HepG2 (cell line): ENCODE measurements at regions not wholly inside any gene's neighbourhood (a gene's known extent, or its start where the extent isn't known, plus 50 kb on each side); places are given as distances from the start of the nearest gene placed in this dataset.

Experiments used
- ARID2 ChIP-seq: sonication (generic); formaldehyde crosslinking; IDR thresholded peaks from 2 replicates; pipeline ENCODE4 v1.8.1; 2022; ENCODE audit warnings: mild to moderate bottlenecking, missing genetic modification reagents, borderline replicate concordance
- ATRX ChIP-seq: sonication (generic); formaldehyde crosslinking; IDR thresholded peaks from 2 replicates; pipeline ENCODE4 v1.4.0; 2020; ENCODE audit warnings: missing genetic modification reagents, borderline replicate concordance
- CEBPZ ChIP-seq: IDR thresholded peaks from 2 replicates; pipeline ENCODE4 v1.6.1; 2012; ENCODE audit warnings: low read length, improper control_type of control experiment
- CHD4 ChIP-seq: fragments of 200-600 bp; sonication (generic); IDR thresholded peaks from 2 replicates; pipeline ENCODE4 v1.7.0; 2017; ENCODE audit warnings: mild to moderate bottlenecking, low read length, borderline replicate concordance
- CTCF ChIP-seq: sonication (generic); formaldehyde crosslinking; IDR thresholded peaks from 2 replicates; pipeline ENCODE4 v1.5.0; 2020; ENCODE audit warnings: mild to moderate bottlenecking, missing genetic modification reagents, moderate library complexity
- HDAC6 ChIP-seq: fragments of 200-600 bp; sonication (generic); IDR thresholded peaks from 2 replicates; pipeline ENCODE4 v1.7.0; 2017; ENCODE audit warnings: mild to moderate bottlenecking, antibody characterized with exemption, low read length, low read depth
- MAX ChIP-seq: IDR thresholded peaks from 2 replicates; pipeline ENCODE4 v1.6.1; 2012; ENCODE audit warnings: inconsistent platforms
- MLX ChIP-seq: IDR thresholded peaks from 2 replicates; pipeline ENCODE4 v1.6.1; 2016
- NFIB ChIP-seq: sonication (generic); formaldehyde crosslinking; IDR thresholded peaks from 2 replicates; pipeline ENCODE4 v1.9.0; 2021; ENCODE audit warnings: missing genetic modification reagents, mild to moderate bottlenecking, borderline replicate concordance
- TARDBP ChIP-seq: sonication (generic); formaldehyde crosslinking; IDR thresholded peaks from 2 replicates; pipeline ENCODE4 v1.8.0; 2022; ENCODE audit warnings: mild to moderate bottlenecking, missing genetic modification reagents
- ZNF530 ChIP-seq: sonication (generic); formaldehyde crosslinking; IDR thresholded peaks from 2 replicates; pipeline ENCODE4 v1.5.0; 2020; ENCODE audit warnings: low read depth, mild to moderate bottlenecking, missing genetic modification reagents
- ZNF7 ChIP-seq: IDR thresholded peaks from 2 replicates; pipeline ENCODE4 v1.6.1; 2016; ENCODE audit warnings: missing biosample characterization, missing genetic modification reagents

GRCh38 chr12:84763107-84763506, 149.5 kb downstream of the SLC6A15 start:
- no peak for TF ChIP-seq CEBPZ
- TF ChIP-seq ARID2: no peak
- no peak for TF ChIP-seq MLX (CRISPR knock-in tag)
- no peak for TF ChIP-seq NFIB (CRISPR knock-in tag)
- TF ChIP-seq CTCF (CRISPR knock-in tag): no peak
- TF ChIP-seq TARDBP (CRISPR knock-in tag): no peak
- TF ChIP-seq ZNF530 (CRISPR knock-in tag): no peak
- TF ChIP-seq MAX: no peak
- TF ChIP-seq ZNF7: no peak
- no peak for TF ChIP-seq CHD4
- TF ChIP-seq ATRX (CRISPR knock-in tag): no peak
- TF ChIP-seq HDAC6: no peak
